ENCODE measurements at regions not wholly inside any gene's neighbourhood (a gene's known extent, or its start where the extent isn't known, plus 50 kb on each side); places are given as distances from the start of the nearest gene placed in this dataset.

DNA sequence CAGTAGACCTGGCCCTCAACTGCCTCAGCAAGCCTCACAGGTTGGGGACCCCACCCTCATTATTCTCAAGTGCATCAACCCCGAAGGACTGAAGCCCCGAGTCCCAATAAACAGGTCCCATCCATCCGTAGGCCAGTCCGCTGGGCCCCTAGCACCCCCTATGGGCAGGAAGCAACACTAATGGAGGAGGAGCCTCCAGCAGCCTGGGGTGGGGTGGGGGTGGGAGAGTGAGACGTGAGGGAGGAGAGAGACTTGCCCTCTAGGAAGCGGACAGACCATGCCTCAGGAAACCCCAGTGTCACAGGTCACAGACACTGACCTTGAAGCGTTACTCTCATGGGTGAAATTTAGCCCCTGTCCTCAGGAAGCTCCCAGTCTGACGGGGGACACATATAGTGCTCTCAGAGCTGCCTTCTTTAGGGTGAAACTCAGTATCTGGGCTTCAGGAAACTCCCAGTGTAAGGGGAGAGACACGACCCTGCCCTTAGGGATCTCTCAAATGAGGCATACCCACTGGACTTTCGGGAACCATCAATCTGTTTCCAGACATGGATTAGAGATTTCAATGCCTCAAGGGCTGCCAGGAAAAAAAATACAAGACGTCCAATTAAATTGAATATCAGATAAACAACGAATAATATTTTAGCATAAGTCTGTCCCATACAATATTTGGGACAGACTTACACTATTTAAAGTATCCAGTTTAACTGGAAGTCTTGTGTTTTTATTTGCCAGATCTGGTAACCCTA is 125.8 kb downstream of the MRPL14 start:
- TF ChIP-seq, protein P1, sequence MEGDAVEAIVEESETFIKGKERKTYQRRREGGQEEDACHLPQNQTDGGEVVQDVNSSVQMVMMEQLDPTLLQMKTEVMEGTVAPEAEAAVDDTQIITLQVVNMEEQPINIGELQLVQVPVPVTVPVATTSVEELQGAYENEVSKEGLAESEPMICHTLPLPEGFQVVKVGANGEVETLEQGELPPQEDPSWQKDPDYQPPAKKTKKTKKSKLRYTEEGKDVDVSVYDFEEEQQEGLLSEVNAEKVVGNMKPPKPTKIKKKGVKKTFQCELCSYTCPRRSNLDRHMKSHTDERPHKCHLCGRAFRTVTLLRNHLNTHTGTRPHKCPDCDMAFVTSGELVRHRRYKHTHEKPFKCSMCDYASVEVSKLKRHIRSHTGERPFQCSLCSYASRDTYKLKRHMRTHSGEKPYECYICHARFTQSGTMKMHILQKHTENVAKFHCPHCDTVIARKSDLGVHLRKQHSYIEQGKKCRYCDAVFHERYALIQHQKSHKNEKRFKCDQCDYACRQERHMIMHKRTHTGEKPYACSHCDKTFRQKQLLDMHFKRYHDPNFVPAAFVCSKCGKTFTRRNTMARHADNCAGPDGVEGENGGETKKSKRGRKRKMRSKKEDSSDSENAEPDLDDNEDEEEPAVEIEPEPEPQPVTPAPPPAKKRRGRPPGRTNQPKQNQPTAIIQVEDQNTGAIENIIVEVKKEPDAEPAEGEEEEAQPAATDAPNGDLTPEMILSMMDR (IDR thresholded peaks at IDR 0.05; ENCODE audit: extremely low read depth in 1 of 2, insufficient read depth in 1 of 2, low read depth in 1 of 2, low read length in 2 of 2): peak; percentile 27 to 46
- TF ChIP-seq EZH2 (IDR thresholded peaks at IDR 0.05; ENCODE audit: borderline replicate concordance, low read depth, low read length, severe bottlenecking): peak; percentile 6

Data from endothelial cell of umbilical vein (primary cell).